Activated B cell treated with CpG ODN at 0.5 μM for 24 hours (primary cell): ENCODE measurements at regions not wholly inside any gene's neighbourhood (a gene's known extent, or its start where the extent isn't known, plus 50 kb on each side); places are given as distances from the start of the nearest gene placed in this dataset.

Experiments
- ATAC-seq: fragments of 200-7000 bp; cut with Tn5 transposase; one replicate; pipeline ENCODE4 v1.10.0; 2021; ENCODE audit warnings: low read depth, mild to moderate bottlenecking, moderate library complexity
- CTCF ChIA-PET: fragments of 350-600 bp; sonication (Branson Sonifier 250); formaldehyde crosslinking; loops from one replicate; lab custom pipeline; 2021; ENCODE audit warnings: antibody characterized with exemption; lab: Charles Lee
- POLR2A ChIA-PET: fragments of 350-600 bp; sonication (Branson Sonifier 250); formaldehyde crosslinking; loops from one replicate; lab custom pipeline; 2021; ENCODE audit warnings: antibody characterized with exemption; lab: Charles Lee
- DNase-seq: peaks from one replicate; pipeline ENCODE4 v3.0.0; 2022
- H3K27ac Mint-ChIP-seq: one replicate; pipeline ENCODE4 v1.8.0; 2020; ENCODE audit warnings: mixed read lengths
- H3K27me3 Mint-ChIP-seq: one replicate; pipeline ENCODE4 v1.8.0; 2021; ENCODE audit warnings: mixed read lengths
- H3K36me3 Mint-ChIP-seq: one replicate; pipeline ENCODE4 v1.8.0; 2021; ENCODE audit warnings: low read depth, mixed read lengths
- H3K4me1 Mint-ChIP-seq: one replicate; pipeline ENCODE4 v1.8.0; 2021; ENCODE audit warnings: mixed read lengths
- H3K4me3 Mint-ChIP-seq: one replicate; pipeline ENCODE4 v1.8.0; 2020; ENCODE audit warnings: mild to moderate bottlenecking, mixed read lengths
- H3K9me3 Mint-ChIP-seq: one replicate; pipeline ENCODE4 v1.8.0; 2020; ENCODE audit warnings: mixed read lengths
- CTCF ChIP-seq: fragments of 200-600 bp; IDR thresholded peaks from one replicate; pipeline ENCODE4 v1.8.0; 2022; ENCODE audit warnings: antibody characterized with exemption, mild to moderate bottlenecking
- intact Hi-C: fragments of 100-400 bp; cut with micrococcal nuclease; formaldehyde crosslinking; loops from one replicate; pipeline ENCODE4 v1.15.1; 2024

- Mint-ChIP-seq H3K4me3 (no peak overlapping the region), H3K27ac (no peak overlapping the region), H3K9me3 (no peaks in the 10 kb centered on the region), H3K27me3 (no peaks in the 10 kb centered on the region), H3K4me1 (no peaks in the 10 kb centered on the region), H3K36me3 (no peaks in the 10 kb centered on the region)
- no peak for TF ChIP-seq CTCF
- DNase-seq: no peak
- ATAC-seq: no peak
- CTCF ChIA-PET: no interaction called here
- intact Hi-C loops: no loop called here
- POLR2A ChIA-PET: no interaction called here
Observed at GRCh38 chr3:86438544-86438943, 552.4 kb downstream of the VGLL3 start.

- no peak for DNase-seq
- CTCF ChIA-PET: no interaction called here
- ATAC-seq: no peak
- no peak overlapping the region for H3K4me3 Mint-ChIP-seq
- POLR2A ChIA-PET: no interaction called here
- H3K36me3 Mint-ChIP-seq: no peaks in the 10 kb centered on the region
- no peaks in the 10 kb centered on the region for H3K27me3 Mint-ChIP-seq
- intact Hi-C loops: no loop called here
- peaks cover 7% of the 10 kb centered on the region for H3K9me3 Mint-ChIP-seq
- no peaks in the 10 kb centered on the region for H3K4me1 Mint-ChIP-seq
- no peak overlapping the region for H3K27ac Mint-ChIP-seq
- TF ChIP-seq CTCF: no peak
Observed at GRCh38 chr3:86427343-86427742, 563.6 kb downstream of the VGLL3 start.

GRCh38 chr3:86420990-86421739 is 569.8 kb downstream of the VGLL3 start:
- ATAC-seq (no peak), DNase-seq (no peak)
- no peaks in the 10 kb centered on the region for H3K4me1 Mint-ChIP-seq
- H3K27ac Mint-ChIP-seq: no peak overlapping the region
- CTCF ChIA-PET: no interaction called here
- H3K36me3 Mint-ChIP-seq: no peaks in the 10 kb centered on the region
- no peaks in the 10 kb centered on the region for H3K27me3 Mint-ChIP-seq
- no peak for TF ChIP-seq CTCF
- no peak overlapping the region for H3K4me3 Mint-ChIP-seq
- peaks cover 11% of the 10 kb centered on the region for H3K9me3 Mint-ChIP-seq
- POLR2A ChIA-PET: no interaction called here
- intact Hi-C loops: no loop called here

GRCh38 chr3:86418861-86419260 is 572.1 kb downstream of the VGLL3 start:
- Mint-ChIP-seq H3K9me3 (peaks cover 4% of the 10 kb centered on the region), H3K4me1 (no peaks in the 10 kb centered on the region), H3K4me3 (no peak overlapping the region), H3K27ac (no peak overlapping the region), H3K27me3 (no peaks in the 10 kb centered on the region), H3K36me3 (no peaks in the 10 kb centered on the region)
- CTCF ChIA-PET: no interaction called here
- POLR2A ChIA-PET: no interaction called here
- DNase-seq: no peak
- no peak for TF ChIP-seq CTCF
- ATAC-seq: no peak
- intact Hi-C loops: no loop called here

GRCh38 chr3:86416334-86416733 is 574.6 kb downstream of the VGLL3 start:
- no peaks in the 10 kb centered on the region for H3K27me3 Mint-ChIP-seq
- peaks cover 4% of the 10 kb centered on the region for H3K9me3 Mint-ChIP-seq
- intact Hi-C loops: no loop called here
- DNase-seq: no peak
- H3K4me1 Mint-ChIP-seq: no peaks in the 10 kb centered on the region
- ChIA-PET CTCF (no interaction called here), POLR2A (no interaction called here)
- H3K27ac Mint-ChIP-seq: no peak overlapping the region
- ATAC-seq: no peak
- H3K36me3 Mint-ChIP-seq: no peaks in the 10 kb centered on the region
- no peak overlapping the region for H3K4me3 Mint-ChIP-seq
- TF ChIP-seq CTCF: no peak
